A549 (cell line): ENCODE measurements at regions not wholly inside any gene's neighbourhood (a gene's known extent, or its start where the extent isn't known, plus 50 kb on each side); places are given as distances from the start of the nearest gene placed in this dataset.

Source experiments
- ATAC-seq, 2 experiments: fragments of 200-7000 bp in 1 of 2; fragments of >200 bp in 1 of 2; cut with Nextera tagmentation in 1 of 2; cut with Tn5 transposase in 1 of 2; 3 replicates each; pipeline versions ENCODE4 v1.8.0 to v1.9.1; 2018 to 2020; ENCODE audit warnings: mild to moderate bottlenecking in 1 of 2, moderate library complexity in 1 of 2
- CTCF ChIA-PET: fragments of 300-600 bp; sonication (Branson Sonifier 250); formaldehyde crosslinking; extraction: SDS; loops from one replicate; lab custom pipeline; 2021; ENCODE audit warnings: antibody characterized with exemption, inconsistent platforms; lab: Yijun Ruan, JAX
- POLR2A ChIA-PET: fragments of 350-600 bp; formaldehyde crosslinking; extraction: SDS; loops from one replicate; lab custom pipeline; 2021; ENCODE audit warnings: antibody characterized with exemption, inconsistent platforms; lab: Yijun Ruan, JAX
- DNase-seq, 2 experiments: peaks; one replicate each; pipeline versions ENCODE4 v3.0.0 to v3.0.0-alpha.2; 2011 to 2016; ENCODE audit warnings: low read depth in 1 of 2, low spot score in 1 of 2
- FAIRE-seq: peaks from 2 replicates; lab custom pipeline; 2011; peaks lifted over from hg19 to GRCh38; lab: Jason Lieb, UNC
- H3K27ac ChIP-seq, 2 experiments: fragments of >200 bp; sonication (Bioruptor Twin); formaldehyde crosslinking; 3 replicates each; pipeline ENCODE4 v1.5.1; 2016 to 2017
- H3K4me1 ChIP-seq: fragments of >200 bp; sonication (Bioruptor Twin); formaldehyde crosslinking; 3 replicates; pipeline ENCODE4 v1.6.1; 2016
- H3K4me2 ChIP-seq: fragments of >200 bp; sonication (Bioruptor Twin); formaldehyde crosslinking; 3 replicates; pipeline ENCODE4 v1.6.1; 2016
- H3K4me3 ChIP-seq: fragments of >200 bp; sonication (Bioruptor Twin); formaldehyde crosslinking; 3 replicates; pipeline ENCODE4 v1.5.1; 2016
- H3K9me3 ChIP-seq: fragments of >200 bp; sonication (Bioruptor Twin); formaldehyde crosslinking; 3 replicates; pipeline ENCODE4 v1.6.1; 2016
- CBX8 ChIP-seq: fragments of 200-600 bp; sonication (generic); IDR thresholded peaks from 2 replicates; pipeline ENCODE4 v1.6.1; 2016
- CHD2 ChIP-seq: fragments of 150-350 bp; IDR thresholded peaks from 2 replicates; pipeline ENCODE4 v1.6.1; 2014; ENCODE audit warnings: low read length; ENCODE audit not compliant: partially characterized antibody
- FOSL2 ChIP-seq, 2 experiments: fragments of 450-650 bp in 1 of 2; fragments of >200 bp in 1 of 2; sonication (Bioruptor Twin) in 1 of 2; formaldehyde crosslinking; IDR thresholded peaks; 2 replicates each; pipeline versions ENCODE4 v1.5.0 to v1.6.1; 2016 to 2020; ENCODE audit warnings: mild to moderate bottlenecking in 1 of 2, moderate library complexity in 1 of 2
- FOXS1 ChIP-seq: fragments of 250-450 bp; sonication (Bioruptor Pico); IDR thresholded peaks from 2 replicates; pipeline ENCODE4 v1.5.0; 2020; ENCODE audit warnings: mild to moderate bottlenecking, moderate library complexity
- GATA3 ChIP-seq: IDR thresholded peaks from 2 replicates; pipeline ENCODE4 v1.6.1; 2012; ENCODE audit warnings: borderline replicate concordance
- HOXA7 ChIP-seq: fragments of 250-450 bp; sonication (Bioruptor Pico); IDR thresholded peaks from 2 replicates; pipeline ENCODE4 v1.5.0; 2020; ENCODE audit warnings: mild to moderate bottlenecking, moderate library complexity
- JUNB ChIP-seq: fragments of >200 bp; sonication (Bioruptor Twin); formaldehyde crosslinking; IDR thresholded peaks from 2 replicates; pipeline ENCODE4 v1.6.1; 2016
- MAFK ChIP-seq: fragments of 450-650 bp; IDR thresholded peaks from 2 replicates; pipeline ENCODE4 v1.6.1; 2014; ENCODE audit not compliant: partially characterized antibody
- MYC ChIP-seq: IDR thresholded peaks from 2 replicates; pipeline ENCODE4 v1.6.1; 2012; ENCODE audit warnings: mild to moderate bottlenecking, inconsistent platforms, low read length, improper control_type of control experiment, borderline replicate concordance
- NFE2L2 ChIP-seq: fragments of 150-350 bp; conservative IDR thresholded peaks from 2 replicates; pipeline ENCODE4 v1.6.1; 2014; ENCODE audit warnings: low read length
- POLR2A ChIP-seq: IDR thresholded peaks from 2 replicates; pipeline ENCODE4 v1.6.1; 2012; ENCODE audit warnings: mild to moderate bottlenecking, low read length
- RARB ChIP-seq: fragments of 250-450 bp; sonication (Bioruptor Pico); IDR thresholded peaks from 2 replicates; pipeline ENCODE4 v1.8.0; 2021; ENCODE audit warnings: mild to moderate bottlenecking, moderate library complexity
- RCOR1 ChIP-seq: fragments of 150-350 bp; IDR thresholded peaks from 2 replicates; pipeline ENCODE4 v1.6.1; 2014; ENCODE audit warnings: antibody characterized with exemption, low read length, low read depth
- TFCP2L1 ChIP-seq: fragments of 250-450 bp; sonication (Bioruptor Pico); IDR thresholded peaks from 2 replicates; pipeline ENCODE4 v1.5.0; 2021; ENCODE audit warnings: mild to moderate bottlenecking
- TP53 ChIP-seq: fragments of 250-450 bp; sonication (Bioruptor Pico); IDR thresholded peaks from 2 replicates; pipeline ENCODE4 v1.5.0; 2021; ENCODE audit warnings: mild to moderate bottlenecking, moderate library complexity
- ZC3H11A ChIP-seq: fragments of 450-650 bp; IDR thresholded peaks from 2 replicates; pipeline ENCODE4 v1.6.1; 2014; ENCODE audit warnings: antibody characterized with exemption, mild to moderate bottlenecking
- WGBS: methylation state at CpG from one replicate; pipeline ENCODE4 v1.1.6; 2017; ENCODE audit errors: missing lambda C conversion rate; 5-methylcytosine and 5-hydroxymethylcytosine counted together
- TF ChIP-seq, protein P1 (sequence below): fragments of 450-650 bp; IDR thresholded peaks from 2 replicates; pipeline ENCODE4 v1.6.1; 2014; ENCODE audit warnings: antibody characterized with exemption
- TF ChIP-seq, protein P2 (sequence below): IDR thresholded peaks from 2 replicates; pipeline ENCODE4 v1.6.1; 2012

DNA sequence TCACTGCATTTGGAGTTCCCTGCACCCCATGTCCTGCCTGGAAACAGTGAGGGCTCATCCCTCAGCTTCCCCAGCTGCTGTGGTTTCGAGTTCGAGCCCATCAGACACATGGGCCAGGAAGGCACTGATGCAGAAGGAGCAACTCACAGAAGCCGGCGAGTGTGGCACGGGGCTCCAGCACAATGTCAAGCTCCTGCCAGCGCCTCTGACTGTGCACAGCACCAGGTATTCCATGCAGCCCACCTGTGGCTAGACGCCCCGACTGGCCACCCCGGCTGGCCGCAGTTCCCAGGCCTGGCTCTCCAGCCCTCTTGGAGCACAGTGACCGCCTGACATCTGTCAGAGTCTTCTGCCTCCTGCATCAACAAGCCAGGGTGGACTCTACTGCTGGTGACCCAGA is 419.4 kb downstream of the SHANK2 start:
- Histone ChIP-seq H3K4me2 (no peak overlapping the region), H3K9me3 (no peaks in the 10 kb centered on the region), H3K4me1 (no peaks in the 10 kb centered on the region), H3K4me3 (no peak overlapping the region), H3K27ac (no peak overlapping the region)
- WGBS, result 97% methylated on average over 6 of the region's 11 CpGs
- ChIA-PET CTCF (interaction anchor here (0.5 to 4.9 kb wide), 3 partner anchors 18 to 229 kb away, joined by 4 to 25 read pairs (median 9); no protein-coding TSS in a partner anchor), POLR2A (no interaction called here)
- no peak for ATAC-seq
- TF ChIP-seq NFE2L2 (no peak), GATA3 (no peak), CBX8 (no peak), TP53 (CRISPR knock-in tag) (no peak), CHD2 (no peak), RCOR1 (no peak), FOSL2 (IDR thresholded peaks at IDR 0.05) (no peak), FOSL2 (CRISPR knock-in tag; IDR thresholded peaks at IDR 0.05) (no peak), HOXA7 (CRISPR knock-in tag) (no peak), TFCP2L1 (no peak)
- TF ChIP-seq, protein P1, sequence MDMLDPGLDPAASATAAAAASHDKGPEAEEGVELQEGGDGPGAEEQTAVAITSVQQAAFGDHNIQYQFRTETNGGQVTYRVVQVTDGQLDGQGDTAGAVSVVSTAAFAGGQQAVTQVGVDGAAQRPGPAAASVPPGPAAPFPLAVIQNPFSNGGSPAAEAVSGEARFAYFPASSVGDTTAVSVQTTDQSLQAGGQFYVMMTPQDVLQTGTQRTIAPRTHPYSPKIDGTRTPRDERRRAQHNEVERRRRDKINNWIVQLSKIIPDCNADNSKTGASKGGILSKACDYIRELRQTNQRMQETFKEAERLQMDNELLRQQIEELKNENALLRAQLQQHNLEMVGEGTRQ, result no peak
- FAIRE-seq, result no peak
- DNase-seq, result no peak

DNA sequence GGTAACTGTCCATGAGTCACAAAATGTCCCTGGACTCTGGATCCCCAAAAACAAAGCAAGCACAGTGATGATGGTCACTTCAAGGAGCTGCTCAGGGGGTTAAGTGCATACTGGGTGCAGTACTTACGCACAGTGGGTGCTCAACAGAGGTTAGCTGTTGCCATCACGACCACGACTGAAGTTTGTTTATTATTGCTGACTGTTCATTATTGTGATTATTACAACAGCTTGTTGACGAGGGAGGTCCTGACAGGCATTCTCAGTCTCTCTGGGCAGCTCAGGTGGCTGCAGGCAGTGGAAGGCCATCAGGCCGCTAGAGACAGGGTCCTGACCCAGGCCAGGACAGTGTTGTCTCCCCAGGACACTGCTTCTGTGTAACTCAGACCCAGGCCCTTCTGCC is 418.8 kb downstream of the SHANK2 start:
- POLR2A ChIA-PET, result no interaction called here
- no peak overlapping the region for H3K4me2 ChIP-seq
- no peaks in the 10 kb centered on the region for H3K4me1 ChIP-seq
- CTCF ChIA-PET, result interaction anchor here (0.5 to 4.9 kb wide), 4 partner anchors 16 to 228 kb away, joined by 3 to 25 read pairs (median 6); no protein-coding TSS in a partner anchor
- TF ChIP-seq, protein P2, sequence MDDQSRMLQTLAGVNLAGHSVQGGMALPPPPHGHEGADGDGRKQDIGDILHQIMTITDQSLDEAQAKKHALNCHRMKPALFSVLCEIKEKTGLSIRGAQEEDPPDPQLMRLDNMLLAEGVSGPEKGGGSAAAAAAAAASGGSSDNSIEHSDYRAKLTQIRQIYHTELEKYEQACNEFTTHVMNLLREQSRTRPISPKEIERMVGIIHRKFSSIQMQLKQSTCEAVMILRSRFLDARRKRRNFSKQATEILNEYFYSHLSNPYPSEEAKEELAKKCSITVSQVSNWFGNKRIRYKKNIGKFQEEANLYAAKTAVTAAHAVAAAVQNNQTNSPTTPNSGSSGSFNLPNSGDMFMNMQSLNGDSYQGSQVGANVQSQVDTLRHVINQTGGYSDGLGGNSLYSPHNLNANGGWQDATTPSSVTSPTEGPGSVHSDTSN, result no peak
- TF ChIP-seq MAFK (peak; percentile 91), MYC (no peak)
- FAIRE-seq, result no peak
- no peak overlapping the region for H3K27ac ChIP-seq
- WGBS, result 68% methylated on average over 5 of the region's 5 CpGs
- no peak overlapping the region for H3K4me3 ChIP-seq
- H3K9me3 ChIP-seq, result no peaks in the 10 kb centered on the region
- no peak for DNase-seq
- ATAC-seq, result no peak

DNA sequence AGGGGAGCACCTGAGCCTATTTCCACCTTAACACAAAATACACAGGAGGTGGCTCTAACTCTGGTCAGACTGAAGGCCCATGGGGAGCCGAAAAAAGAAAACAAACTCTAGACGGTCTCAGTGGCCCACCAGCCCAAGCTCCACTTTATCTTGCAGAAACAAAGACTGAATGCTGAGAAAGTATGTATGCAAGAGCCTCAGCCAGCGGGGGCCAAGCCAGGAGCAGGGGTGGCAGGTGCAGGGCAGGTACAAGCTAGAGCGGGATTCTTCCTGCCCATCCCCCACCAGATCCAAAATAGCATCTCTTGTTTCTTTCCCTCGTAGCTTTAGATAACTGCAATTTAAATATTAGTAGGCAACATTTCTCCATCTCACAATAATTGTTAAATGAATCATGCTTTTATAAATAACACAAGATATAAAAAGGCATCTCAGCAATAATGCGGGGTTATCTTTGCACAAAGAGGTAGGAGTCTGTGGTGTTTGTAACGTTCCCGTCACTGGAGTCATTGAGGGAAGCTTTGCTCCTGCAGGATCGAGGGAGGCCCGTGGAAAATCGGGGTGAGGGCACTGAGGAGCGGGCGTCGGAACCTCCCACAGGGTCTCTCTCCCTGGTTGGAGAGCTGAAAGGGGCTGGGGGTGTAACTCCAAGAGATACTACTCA is 418.0 kb downstream of the SHANK2 start:
- no peak for FAIRE-seq
- WGBS, result 75% methylated on average over 14 of the region's 14 CpGs
- no peak for ATAC-seq
- Histone ChIP-seq H3K27ac (no peak overlapping the region), H3K4me2 (no peak overlapping the region), H3K9me3 (no peaks in the 10 kb centered on the region), H3K4me1 (no peaks in the 10 kb centered on the region), H3K4me3 (no peak overlapping the region)
- POLR2A ChIA-PET, result no interaction called here
- no peak for TF ChIP-seq TFCP2L1
- no peak for TF ChIP-seq ZC3H11A
- TF ChIP-seq CBX8, result no peak
- CTCF ChIA-PET, result interaction anchor here (0.8 to 4.9 kb wide), 4 partner anchors 14 to 42 kb away, joined by 3 to 25 read pairs (median 7); no protein-coding TSS in a partner anchor
- DNase-seq, result no peak

DNA sequence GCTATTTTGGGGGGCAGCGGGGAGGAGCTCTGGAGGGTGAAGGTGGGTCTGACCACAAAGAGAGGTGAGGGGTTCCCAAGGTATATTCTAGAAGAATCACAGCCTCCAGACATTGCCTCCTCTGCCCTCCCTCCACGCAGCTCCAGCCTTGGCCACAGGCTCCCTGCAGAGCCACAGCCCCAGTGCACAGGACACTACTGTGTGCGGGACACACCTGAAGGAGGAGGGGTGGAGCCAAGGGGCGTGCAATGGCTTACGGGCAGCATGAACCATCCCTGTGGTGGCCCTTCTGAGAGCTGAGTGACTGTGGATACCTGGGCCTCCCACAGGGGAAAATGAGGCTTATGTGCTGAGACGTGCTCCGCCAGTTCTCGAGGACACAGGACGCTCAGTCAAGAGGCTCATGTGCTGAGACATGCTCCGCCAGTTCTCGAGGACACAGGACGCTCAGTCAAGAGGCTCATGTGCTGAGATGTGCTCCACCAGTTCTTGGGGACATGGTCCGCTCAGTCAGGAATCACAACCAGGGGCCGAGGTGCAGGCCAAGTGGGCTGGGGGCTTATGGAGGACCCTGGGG is 417.3 kb downstream of the SHANK2 start:
- Histone ChIP-seq H3K4me1 (no peaks in the 10 kb centered on the region), H3K27ac (no peak overlapping the region), H3K9me3 (no peaks in the 10 kb centered on the region), H3K4me2 (no peak overlapping the region), H3K4me3 (no peak overlapping the region)
- ChIA-PET CTCF (interaction anchor here (1.0 to 4.9 kb wide), 3 partner anchors 14 to 43 kb away, joined by 5 to 25 read pairs (median 9); no protein-coding TSS in a partner anchor), POLR2A (no interaction called here)
- WGBS, result 89% methylated on average over 14 of the region's 14 CpGs
- DNase-seq (no peak), FAIRE-seq (no peak), ATAC-seq (no peak)
- TF ChIP-seq POLR2A (no peak), JUNB (no peak), FOXS1 (CRISPR knock-in tag) (no peak), RARB (CRISPR knock-in tag) (no peak)
